RWPE2 (cell line): ENCODE measurements at regions not wholly inside any gene's neighbourhood (a gene's known extent, or its start where the extent isn't known, plus 50 kb on each side); places are given as distances from the start of the nearest gene placed in this dataset.

Experiments
- ATAC-seq: fragments of 200-7000 bp; cut with Tn5 transposase; 3 replicates; pipeline ENCODE4 v1.9.1; 2021; ENCODE audit warnings: low read depth
- DNase-seq: peaks from one replicate; pipeline ENCODE4 v3.0.0-alpha.2; 2020; ENCODE audit warnings: low spot score
- H3K27ac ChIP-seq: fragments of 450-650 bp; 2 replicates; pipeline ENCODE4 v1.5.1; 2017; ENCODE audit warnings: mild to moderate bottlenecking; ENCODE audit not compliant: poor library complexity, severe bottlenecking
- H3K27me3 ChIP-seq: fragments of 250-450 bp; sonication (Bioruptor Pico); 2 replicates; pipeline ENCODE4 v1.5.1; 2021; ENCODE audit warnings: mild to moderate bottlenecking, moderate library complexity; ENCODE audit not compliant: insufficient read depth, poor library complexity, severe bottlenecking
- H3K36me3 ChIP-seq: fragments of 250-450 bp; sonication (Bioruptor Pico); 2 replicates; pipeline ENCODE4 v1.5.1; 2020; ENCODE audit warnings: low read depth, mild to moderate bottlenecking, moderate library complexity
- H3K4me1 ChIP-seq: fragments of 250-450 bp; sonication (Bioruptor Pico); 2 replicates; pipeline ENCODE4 v1.5.1; 2021; ENCODE audit warnings: mild to moderate bottlenecking, moderate library complexity; ENCODE audit not compliant: insufficient read depth, poor library complexity, severe bottlenecking
- H3K4me3 ChIP-seq: fragments of 250-450 bp; sonication (Bioruptor Pico); 2 replicates; pipeline ENCODE4 v1.5.1; 2021; ENCODE audit warnings: mild to moderate bottlenecking, moderate library complexity; ENCODE audit not compliant: severe bottlenecking
- H3K9me3 ChIP-seq: fragments of 250-450 bp; sonication (Bioruptor Pico); 2 replicates; pipeline ENCODE4 v1.5.1; 2021; ENCODE audit warnings: mild to moderate bottlenecking, moderate library complexity; ENCODE audit not compliant: severe bottlenecking
- CTCF ChIP-seq: fragments of 450-650 bp; IDR thresholded peaks from one replicate; pipeline ENCODE4 v1.5.1; 2017; ENCODE audit warnings: mild to moderate bottlenecking, moderate library complexity; ENCODE audit not compliant: poor library complexity, severe bottlenecking

- no peak for ATAC-seq
- H3K36me3 ChIP-seq: no peaks in the 10 kb centered on the region
- H3K4me3 ChIP-seq: no peak overlapping the region
- H3K9me3 ChIP-seq: no peaks in the 10 kb centered on the region
- peaks cover 34% of the 10 kb centered on the region for H3K27me3 ChIP-seq
- no peak overlapping the region for H3K27ac ChIP-seq
- TF ChIP-seq CTCF: no peak
- no peaks in the 10 kb centered on the region for H3K4me1 ChIP-seq
- DNase-seq: no peak
Measured at GRCh38 chr17:74045608-74046280, 157.7 kb upstream of the RPL38 start.

GRCh38 chr17:74049167-74049966 lies 154.1 kb upstream of the RPL38 start:
- Histone ChIP-seq H3K4me1 (no peaks in the 10 kb centered on the region), H3K9me3 (no peaks in the 10 kb centered on the region), H3K27me3 (peaks cover 55% of the 10 kb centered on the region), H3K4me3 (no peak overlapping the region), H3K27ac (no peak overlapping the region), H3K36me3 (no peaks in the 10 kb centered on the region)
- no peak for TF ChIP-seq CTCF
- ATAC-seq (no peak), DNase-seq (no peak)

- ATAC-seq (no peak), DNase-seq (no peak)
- no peak for TF ChIP-seq CTCF
- Histone ChIP-seq H3K36me3 (no peaks in the 10 kb centered on the region), H3K4me3 (no peak overlapping the region), H3K4me1 (no peaks in the 10 kb centered on the region), H3K9me3 (no peaks in the 10 kb centered on the region), H3K27me3 (peaks cover 57% of the 10 kb centered on the region), H3K27ac (no peak overlapping the region)
Measured at GRCh38 chr17:74049967-74050458, 153.5 kb upstream of the RPL38 start.

- H3K9me3 ChIP-seq: no peaks in the 10 kb centered on the region
- DNase-seq (no peak), ATAC-seq (no peak)
- H3K36me3 ChIP-seq: no peaks in the 10 kb centered on the region
- H3K27me3 ChIP-seq: peaks cover 66% of the 10 kb centered on the region
- no peaks in the 10 kb centered on the region for H3K4me1 ChIP-seq
- TF ChIP-seq CTCF: no peak
- H3K27ac ChIP-seq: no peak overlapping the region
- no peak overlapping the region for H3K4me3 ChIP-seq
Measured at GRCh38 chr17:74051348-74051747, 152.1 kb upstream of the RPL38 start.
